ENCODE measurements at regions not wholly inside any gene's neighbourhood (a gene's known extent, or its start where the extent isn't known, plus 50 kb on each side); places are given as distances from the start of the nearest gene placed in this dataset.

- POLR2A ChIA-PET: no interaction called here
- Histone ChIP-seq H3K27me3 (ENCODE audit: insufficient read depth) (no peaks in the 10 kb centered on the region), H4K20me1 (ENCODE audit: insufficient read depth) (no peaks in the 10 kb centered on the region), H3K9me2 (no peaks in the 10 kb centered on the region), H3F3A (replicated peaks; ENCODE audit: insufficient read depth) (no peaks in the 10 kb centered on the region), H3K9ac (no peak overlapping the region), H3K4me3 (ENCODE audit: low read depth in 2 of 2, low read length in 1 of 2) (no peak overlapping the region), H3K27ac (ENCODE audit: low read depth in 2 of 2, low read length in 1 of 2) (no peak overlapping the region), H3K36me3 (replicated peaks in 1 of 2; ENCODE audit: control insufficient read depth in 1 of 2, insufficient read depth in 2 of 2, low read length in 1 of 2) (no peaks in the 10 kb centered on the region), H2AFZ (ENCODE audit: low read depth) (no peak overlapping the region), H3K4me1 (ENCODE audit: control insufficient read depth in 1 of 2, insufficient read depth in 2 of 2, low read depth in 1 of 2, low read length in 1 of 2) (no peaks in the 10 kb centered on the region; a peak in 1 of 4 replicates), H3K79me2 (ENCODE audit: insufficient read depth) (no peaks in the 10 kb centered on the region), H3K9me3 (no peaks in the 10 kb centered on the region), H3K4me2 (no peak overlapping the region)
- 92% methylated on average over 2 of the region's 2 CpGs for WGBS (ENCODE audit: low lambda C conversion rate)
- CTCF ChIA-PET: interaction anchor here (0.8 to 2.2 kb wide), 2 partner anchors 8 to 468 kb away, joined by 3 to 11 read pairs; no protein-coding TSS in a partner anchor
- DNase-seq: no peak
- TF ChIP-seq PBX3 (IDR thresholded peaks at IDR 0.05): no peak
- TF ChIP-seq IRF3 (IDR thresholded peaks at IDR 0.05; ENCODE audit: low read depth, low read length): no peak
- no peak for TF ChIP-seq EP300 (IDR thresholded peaks at IDR 0.05; ENCODE audit: borderline replicate concordance in 1 of 2, low read depth in 1 of 2, low read length in 1 of 2)
- TF ChIP-seq GABPA (IDR thresholded peaks at IDR 0.05; ENCODE audit: low read depth): no peak
- TF ChIP-seq FOXJ3 (CRISPR knock-in tag; IDR thresholded peaks at IDR 0.05): no peak
- no peak for TF ChIP-seq TEAD4 (IDR thresholded peaks at IDR 0.05; ENCODE audit: borderline replicate concordance, insufficient read depth)
- TF ChIP-seq RFX5 (IDR thresholded peaks at IDR 0.05; ENCODE audit: low read length): no peak
- no peak for TF ChIP-seq CHD2 (IDR thresholded peaks at IDR 0.05; ENCODE audit: low read length, partially characterized antibody)
These were observed 238.3 kb upstream of the NUDT12 start for GRCh38 chr5:103800741-103801495.

- H3K4me2 ChIP-seq: no peak overlapping the region
- ChIA-PET POLR2A (no interaction called here), CTCF (interaction anchor here (0.6 to 2.9 kb wide), 2 partner anchors 15 to 121 kb away, joined by 3 to 11 read pairs; no protein-coding TSS in a partner anchor)
- TF ChIP-seq NFIC (IDR thresholded peaks at IDR 0.05; ENCODE audit: borderline replicate concordance) (no peak), YY1 (IDR thresholded peaks at IDR 0.05; ENCODE audit: low read depth) (no peak), SIN3A (IDR thresholded peaks at IDR 0.05; ENCODE audit: borderline replicate concordance, low read depth, low read length) (no peak), RFX5 (IDR thresholded peaks at IDR 0.05; ENCODE audit: low read length) (no peak), EP300 (IDR thresholded peaks at IDR 0.05; ENCODE audit: borderline replicate concordance in 1 of 2, low read depth in 1 of 2, low read length in 1 of 2) (no peak), CHD2 (IDR thresholded peaks at IDR 0.05; ENCODE audit: low read length, partially characterized antibody) (no peak), POLR2AphosphoS5 (IDR thresholded peaks at IDR 0.05; ENCODE audit: low read depth, low read length) (no peak), TCF12 (IDR thresholded peaks at IDR 0.05) (no peak), ZBTB33 (IDR thresholded peaks at IDR 0.05; ENCODE audit: borderline replicate concordance, low read depth) (no peak), EZH2phosphoT487 (IDR thresholded peaks at IDR 0.05; ENCODE audit: borderline replicate concordance, low read depth) (no peak), IRF3 (IDR thresholded peaks at IDR 0.05; ENCODE audit: low read depth, low read length) (no peak), FOSL2 (IDR thresholded peaks at IDR 0.05; ENCODE audit: borderline replicate concordance, low read depth) (no peak), USF2 (IDR thresholded peaks at IDR 0.05; ENCODE audit: borderline replicate concordance, low read depth, low read length) (no peak), SMC3 (IDR thresholded peaks at IDR 0.05; ENCODE audit: low read depth, low read length) (no peak), RXRA (IDR thresholded peaks at IDR 0.05; ENCODE audit: borderline replicate concordance, low read depth) (no peak), NRF1 (IDR thresholded peaks at IDR 0.05; ENCODE audit: low read depth, low read length) (no peak)
These were observed 231.1 kb upstream of the NUDT12 start for GRCh38 chr5:103793595-103794182.

More at GRCh38 chr5:103793595-103794182, 231.1 kb upstream of the NUDT12 start:
- Histone ChIP-seq H3K36me3 (replicated peaks in 1 of 2; ENCODE audit: control insufficient read depth in 1 of 2, insufficient read depth in 2 of 2, low read length in 1 of 2) (no peaks in the 10 kb centered on the region), H3K4me3 (ENCODE audit: low read depth in 2 of 2, low read length in 1 of 2) (no peak overlapping the region), H3F3A (replicated peaks; ENCODE audit: insufficient read depth) (no peaks in the 10 kb centered on the region), H3K9me3 (no peaks in the 10 kb centered on the region; the same call in 1 of the 2 replicates), H3K9ac (no peak overlapping the region), H3K79me2 (ENCODE audit: insufficient read depth) (no peaks in the 10 kb centered on the region), H4K20me1 (ENCODE audit: insufficient read depth) (no peaks in the 10 kb centered on the region), H3K27ac (ENCODE audit: low read depth in 2 of 2, low read length in 1 of 2) (no peak overlapping the region), H3K4me1 (ENCODE audit: control insufficient read depth in 1 of 2, insufficient read depth in 2 of 2, low read depth in 1 of 2, low read length in 1 of 2) (no peaks in the 10 kb centered on the region), H3K27me3 (ENCODE audit: insufficient read depth) (no peaks in the 10 kb centered on the region), H3K9me2 (no peaks in the 10 kb centered on the region), H2AFZ (ENCODE audit: low read depth) (no peak overlapping the region)
- DNase-seq: no peak
